ENCODE measurements at regions not wholly inside any gene's neighbourhood (a gene's known extent, or its start where the extent isn't known, plus 50 kb on each side); places are given as distances from the start of the nearest gene placed in this dataset.
"Not testable (repeated sequence)": the region's sequence is repeated elsewhere in the genome, so short reads cannot be mapped to it uniquely, and the experiment has no call there.

GRCh38 chr14:51597261-51598001, 54.3 kb upstream of the FRMD6 start:
- intact Hi-C loops (cut with DNase I, micrococcal nuclease) = no loop called here
- Mint-ChIP-seq H3K36me3 (ENCODE audit: low read depth) (no peaks in the 10 kb centered on the region), H3K9me3 (no peaks in the 10 kb centered on the region), H3K27me3 (no peaks in the 10 kb centered on the region), H3K27ac (no peak overlapping the region), H3K4me3 (no peak overlapping the region), H3K4me1 (ENCODE audit: low read depth) (peaks cover 8% of the 10 kb centered on the region)
- CTCF ChIA-PET = interaction anchor here (0.8 kb wide), 1 partner anchor 16 kb away, joined by 3 read pairs; no protein-coding TSS in a partner anchor
- Histone ChIP-seq H3K9me3 (ENCODE audit: control insufficient read depth in 1 of 2, insufficient read depth in 1 of 2, low read length in 2 of 2) (no peaks in the 10 kb centered on the region), H3K4me1 (ENCODE audit: insufficient read depth, low read length) (no peaks in the 10 kb centered on the region), H3K4me3 (ENCODE audit: low read length) (no peak overlapping the region), H3K27ac (ENCODE audit: low read depth in 1 of 2, low read length in 2 of 2) (no peak overlapping the region), H3K27me3 (ENCODE audit: control insufficient read depth in 1 of 2, insufficient read depth in 2 of 2, low read length in 2 of 2) (peaks cover 2 to 4% of the 10 kb centered on the region in 2 experiments), H3K36me3 (ENCODE audit: insufficient read depth, low read length) (no peaks in the 10 kb centered on the region)
- DNase-seq (no peak), ATAC-seq (ENCODE audit: poor library complexity) (no peak)
- POLR2A ChIA-PET = no interaction called here
- no peak for TF ChIP-seq CTCF (IDR thresholded peaks at IDR 0.05)

DNA sequence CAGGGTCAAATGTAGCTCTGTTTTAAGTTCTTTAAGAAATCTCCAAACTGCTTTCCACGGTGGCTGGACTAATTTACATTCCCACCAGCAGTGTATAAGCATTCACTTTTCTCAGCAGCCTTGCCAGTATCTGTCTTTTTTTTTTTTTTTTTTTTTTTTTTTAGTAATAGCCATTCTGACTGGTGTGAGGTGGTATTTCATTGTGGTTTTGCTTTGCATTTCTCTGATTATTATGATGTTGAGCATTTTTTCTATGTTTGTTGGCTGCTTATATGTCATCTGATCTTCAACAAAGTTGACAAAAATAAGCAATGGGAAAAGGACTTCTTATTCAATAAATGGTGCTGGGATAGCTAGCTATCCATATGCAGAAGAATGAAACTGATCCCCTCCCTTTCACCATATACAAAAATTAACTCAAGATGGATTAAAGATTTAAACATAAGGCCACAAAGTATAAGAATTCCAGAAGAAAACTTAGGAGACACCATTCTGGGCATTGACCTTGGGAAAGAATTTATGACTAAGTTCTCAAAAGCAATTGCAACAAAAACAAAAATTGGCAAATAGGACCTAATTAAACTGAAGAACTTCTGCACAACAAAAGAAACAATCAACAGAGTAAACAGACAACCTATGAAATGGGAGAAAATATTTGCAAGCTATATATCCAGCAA, 52.6 kb upstream of the FRMD6 start:
- H3K9me3 ChIP-seq (ENCODE audit: control insufficient read depth in 1 of 2, insufficient read depth in 1 of 2, low read length in 2 of 2); H3K4me3 Mint-ChIP-seq; H3K27me3 Mint-ChIP-seq; H3K27ac ChIP-seq (ENCODE audit: low read depth in 1 of 2, low read length in 2 of 2); H3K9me3 Mint-ChIP-seq; H3K27me3 ChIP-seq (ENCODE audit: control insufficient read depth in 1 of 2, insufficient read depth in 2 of 2, low read length in 2 of 2); H3K4me3 ChIP-seq (ENCODE audit: low read length); ATAC-seq (ENCODE audit: poor library complexity); DNase-seq; POLR2A ChIA-PET; H3K27ac Mint-ChIP-seq; CTCF ChIA-PET; H3K4me1 Mint-ChIP-seq (ENCODE audit: low read depth); H3K36me3 ChIP-seq (ENCODE audit: insufficient read depth, low read length); H3K36me3 Mint-ChIP-seq (ENCODE audit: low read depth); H3K4me1 ChIP-seq (ENCODE audit: insufficient read depth, low read length): not testable (repeated sequence)
- intact Hi-C loops (cut with DNase I, micrococcal nuclease) = loop anchor here in 1 of 2 experiments (1.0 kb wide), 1 partner anchor 8 kb away; no protein-coding TSS in a partner anchor

DNA sequence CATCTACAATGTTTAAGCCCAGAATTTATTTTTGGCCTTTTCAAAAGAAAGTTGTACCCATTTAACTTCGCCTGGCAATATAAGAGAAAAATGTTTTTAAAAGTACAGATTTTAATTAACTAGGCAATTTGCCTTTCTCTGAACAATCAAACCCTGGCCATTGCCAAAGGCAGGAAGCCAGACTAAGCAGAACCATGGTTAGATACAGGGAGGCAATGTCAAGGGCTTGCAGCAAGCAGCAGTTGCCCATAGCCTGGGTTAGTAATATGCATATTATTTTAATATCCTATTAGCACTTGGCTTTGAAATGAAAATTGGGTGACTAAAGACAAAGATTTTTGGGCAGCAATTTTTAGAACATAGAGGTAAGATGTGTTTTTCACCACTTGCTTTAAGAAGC, 51.1 kb upstream of the FRMD6 start:
- Mint-ChIP-seq H3K27ac (no peak overlapping the region), H3K4me3 (no peak overlapping the region), H3K27me3 (peaks cover 10% of the 10 kb centered on the region), H3K4me1 (ENCODE audit: low read depth) (no peaks in the 10 kb centered on the region), H3K36me3 (ENCODE audit: low read depth) (no peaks in the 10 kb centered on the region), H3K9me3 (no peaks in the 10 kb centered on the region)
- Histone ChIP-seq H3K27ac (ENCODE audit: low read depth in 1 of 2, low read length in 2 of 2) (no peak overlapping the region), H3K4me3 (ENCODE audit: low read length) (no peak overlapping the region), H3K4me1 (ENCODE audit: insufficient read depth, low read length) (no peaks in the 10 kb centered on the region), H3K27me3 (ENCODE audit: control insufficient read depth in 1 of 2, insufficient read depth in 2 of 2, low read length in 2 of 2) (peaks cover 0 to 4% of the 10 kb centered on the region in 2 experiments), H3K36me3 (ENCODE audit: insufficient read depth, low read length) (no peaks in the 10 kb centered on the region), H3K9me3 (ENCODE audit: control insufficient read depth in 1 of 2, insufficient read depth in 1 of 2, low read length in 2 of 2) (no peaks in the 10 kb centered on the region)
- CTCF ChIA-PET = interaction anchor here (1.4 kb wide), 1 partner anchor 11 kb away, joined by 3 read pairs; no protein-coding TSS in a partner anchor
- DNase-seq = no peak
- POLR2A ChIA-PET = no interaction called here
- ATAC-seq (ENCODE audit: poor library complexity) = no peak
- TF ChIP-seq CTCF (IDR thresholded peaks at IDR 0.05) = no peak
- intact Hi-C loops (cut with DNase I, micrococcal nuclease) = no loop called here
